HG02981 (cell line): ENCODE measurements at regions not wholly inside any gene's neighbourhood (a gene's known extent, or its start where the extent isn't known, plus 50 kb on each side); places are given as distances from the start of the nearest gene placed in this dataset.
"Not testable (repeated sequence)": the region's sequence is repeated elsewhere in the genome, so short reads cannot be mapped to it uniquely, and the experiment has no call there.

Experiments used
- ATAC-seq: cut with Tn5 transposase; IDR thresholded peaks from one replicate; pipeline ENCODE4 v1.9.1; 2021; ENCODE audit warnings: mild to moderate bottlenecking, moderate library complexity; ENCODE audit not compliant: unreplicated experiment

DNA sequence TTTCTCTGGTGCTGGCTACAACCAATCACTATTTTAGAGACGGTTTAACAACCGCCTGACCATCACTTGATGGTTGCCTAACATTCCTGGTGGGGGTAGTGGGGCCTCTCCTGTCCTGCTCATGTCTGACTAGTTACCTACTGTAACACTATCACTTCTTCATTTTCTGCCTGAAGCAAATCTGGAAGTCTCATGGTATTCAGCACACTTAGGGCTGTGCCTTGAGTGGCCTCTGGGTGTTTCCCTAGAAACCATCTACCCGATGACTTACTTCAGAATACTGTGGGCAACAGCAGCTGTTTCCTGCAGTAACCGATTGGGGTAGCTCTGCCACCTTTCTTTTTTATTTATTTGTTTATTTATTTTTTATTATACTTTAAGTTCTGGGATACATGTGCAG is 880.1 kb upstream of the INTU start:
- ATAC-seq: no peak

DNA sequence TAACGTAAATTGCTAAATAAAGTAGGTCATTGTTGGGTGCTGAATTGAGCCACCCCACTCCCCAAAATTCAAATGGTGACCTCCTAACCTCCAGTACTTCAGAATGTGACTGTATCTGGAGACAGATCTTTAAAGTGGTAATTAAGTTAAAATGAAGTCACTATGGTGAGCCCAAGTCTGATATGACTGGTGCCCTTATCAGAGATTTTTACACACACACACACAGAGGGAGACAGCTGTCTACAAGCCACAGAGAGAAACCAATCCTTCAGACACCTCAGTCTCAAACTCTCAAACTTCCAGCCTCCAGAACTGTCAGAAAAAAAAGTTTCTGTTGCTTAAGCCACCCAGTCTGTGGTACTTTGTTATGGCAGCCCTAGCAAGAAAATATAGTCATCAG is 879.2 kb upstream of the INTU start:
- ATAC-seq: no peak

DNA sequence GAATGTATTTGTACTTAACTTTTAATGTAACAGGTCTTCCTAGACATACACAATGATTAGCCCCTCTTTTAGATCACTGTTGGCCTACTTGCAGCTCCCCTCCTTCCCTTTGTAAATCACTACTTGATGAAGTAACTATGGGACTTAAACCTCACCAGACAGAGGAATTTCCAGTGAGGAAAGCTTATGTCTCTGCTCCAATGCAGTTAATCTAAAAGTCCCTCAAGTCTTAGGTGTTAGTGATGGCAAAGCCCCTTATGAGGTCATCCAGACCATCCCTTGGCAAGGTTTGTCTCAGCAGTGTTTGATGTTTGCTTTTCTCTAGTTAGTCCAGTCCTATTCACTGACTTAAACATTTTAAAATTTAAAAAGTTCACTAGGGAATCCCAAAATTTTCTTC is 877.3 kb upstream of the INTU start:
- no peak for ATAC-seq

DNA sequence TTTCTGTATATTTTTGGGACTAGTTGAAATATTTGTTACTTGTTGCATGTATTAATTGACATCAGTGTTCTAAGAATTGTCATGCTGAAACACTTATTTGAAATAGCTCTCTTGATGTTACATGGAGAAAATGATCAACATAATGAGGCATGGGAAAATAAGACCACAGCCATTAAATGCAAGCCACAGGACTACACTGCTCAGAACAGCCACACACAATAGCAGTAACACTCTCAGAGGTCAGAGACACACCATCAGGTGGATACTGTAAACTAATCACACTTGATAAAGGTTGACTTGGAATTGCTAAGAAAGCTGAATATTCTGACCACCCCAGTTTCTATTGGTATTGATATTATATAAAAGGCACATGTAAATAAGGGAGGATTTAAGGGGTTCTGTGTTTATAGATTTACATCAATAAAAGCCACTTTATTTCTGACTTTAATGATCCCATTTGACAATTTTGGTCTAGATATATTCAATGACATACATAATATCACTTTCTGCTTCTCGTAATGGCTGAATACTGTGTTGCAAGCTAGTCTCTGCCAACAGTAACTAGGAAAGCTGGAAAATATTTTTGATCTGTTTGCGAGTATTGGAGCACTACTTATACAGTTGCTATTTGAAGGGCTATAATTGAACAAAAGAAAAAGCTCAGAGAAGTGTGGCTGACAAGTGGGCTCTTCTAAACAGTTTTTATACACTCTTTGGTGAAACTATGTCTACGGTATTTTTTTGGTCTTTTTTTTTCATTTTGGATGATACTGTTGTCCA is 876.5 kb upstream of the INTU start:
- ATAC-seq: no peak

DNA sequence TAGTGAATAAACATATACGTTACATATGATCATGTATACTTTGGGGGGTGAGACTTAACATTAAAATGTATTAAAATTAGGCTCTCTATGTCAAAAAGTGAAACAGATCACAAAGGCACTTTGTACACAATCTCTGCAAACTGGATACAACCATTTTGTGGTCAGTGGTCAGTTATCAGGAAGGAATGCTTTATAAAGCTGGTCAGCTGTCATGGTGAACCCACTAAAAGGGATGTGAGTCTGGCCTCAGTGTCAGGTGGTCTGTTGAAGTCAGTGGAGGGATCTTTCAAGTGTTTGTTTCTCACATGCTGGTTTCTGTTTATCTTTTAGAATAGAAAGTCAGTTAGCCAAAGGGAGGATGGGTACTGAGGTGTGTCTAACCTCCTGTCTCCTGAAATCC is 875.5 kb upstream of the INTU start:
- no peak for ATAC-seq

DNA sequence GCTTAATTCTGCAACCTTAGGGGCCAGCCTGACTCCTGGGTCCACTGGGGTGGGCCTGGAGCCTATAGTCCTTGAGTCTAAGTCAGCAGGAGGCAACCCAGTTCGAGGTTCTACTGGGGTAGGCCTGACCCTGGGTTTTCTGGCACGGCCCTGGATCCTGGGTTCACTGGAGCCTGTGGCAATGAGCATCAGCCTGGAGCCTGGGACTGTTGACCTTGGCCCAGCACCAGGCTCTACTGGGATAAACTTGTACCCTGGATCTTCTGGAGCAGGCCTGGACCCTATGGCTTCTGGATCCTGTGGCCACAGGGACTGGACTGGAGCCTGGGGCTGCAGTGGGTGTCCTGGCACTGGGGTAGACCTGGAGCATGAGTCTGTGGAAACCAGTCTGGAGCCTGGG is 874.3 kb upstream of the INTU start:
- ATAC-seq: no peak

DNA sequence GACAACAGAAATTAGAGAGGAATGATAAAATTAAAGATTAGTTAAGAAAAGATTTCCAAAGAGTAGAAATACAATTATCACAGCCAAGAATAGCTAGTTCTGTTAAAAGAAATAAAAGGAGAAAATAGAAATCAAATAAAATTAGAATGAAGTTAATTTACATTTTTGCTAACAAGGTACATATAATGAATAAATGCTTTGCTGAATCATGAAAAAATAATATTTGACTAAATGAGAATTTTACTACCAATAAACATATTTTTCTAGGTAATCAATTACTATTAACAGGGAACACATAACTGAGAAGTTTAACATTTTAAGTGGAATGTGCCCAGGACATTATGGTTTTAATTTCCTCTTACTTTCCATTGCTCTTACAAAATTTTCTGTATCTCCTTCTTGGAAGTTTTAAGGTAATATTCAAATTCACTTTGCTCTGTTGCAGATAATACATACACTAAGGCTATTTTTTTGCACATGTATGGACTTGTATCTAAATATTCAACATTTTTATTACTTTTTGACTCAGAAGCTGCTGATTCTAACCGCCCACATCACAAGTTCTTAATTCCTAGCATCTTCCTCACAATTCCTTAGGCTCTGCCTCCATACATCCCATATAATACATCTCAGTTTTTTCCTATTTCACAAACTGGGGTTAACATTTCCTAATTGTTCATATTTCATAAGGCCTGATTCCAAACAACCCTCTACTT is 870.7 kb upstream of the INTU start:
- no peak for ATAC-seq

DNA sequence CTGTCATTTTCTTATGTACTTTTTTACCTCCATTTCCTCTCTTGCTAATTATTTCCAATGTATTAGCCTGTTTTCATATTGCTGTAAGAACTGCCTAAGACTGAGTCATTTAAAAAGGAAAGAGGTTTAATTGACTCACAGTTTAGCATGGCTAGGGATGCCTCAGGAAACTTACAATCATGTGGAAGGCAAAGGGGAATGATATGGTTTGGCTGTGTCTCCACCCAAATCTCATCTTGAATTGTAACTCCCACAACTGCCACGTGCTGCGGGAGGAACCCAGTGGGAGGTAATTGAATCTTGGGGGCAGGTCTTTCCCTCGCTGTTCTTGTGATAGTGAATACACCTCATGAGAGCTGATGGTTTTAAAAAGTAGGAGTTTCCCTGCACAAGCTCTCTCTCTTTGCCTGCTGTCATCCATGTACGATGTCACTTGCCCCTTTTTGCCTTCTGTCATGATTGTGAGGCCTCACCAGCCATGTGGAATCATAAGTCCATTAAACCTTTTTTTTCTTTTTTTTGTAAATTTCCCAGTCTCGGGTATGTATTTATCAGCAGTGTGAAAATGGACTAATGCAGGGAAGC is 870.0 kb upstream of the INTU start:
- no peak for ATAC-seq

DNA sequence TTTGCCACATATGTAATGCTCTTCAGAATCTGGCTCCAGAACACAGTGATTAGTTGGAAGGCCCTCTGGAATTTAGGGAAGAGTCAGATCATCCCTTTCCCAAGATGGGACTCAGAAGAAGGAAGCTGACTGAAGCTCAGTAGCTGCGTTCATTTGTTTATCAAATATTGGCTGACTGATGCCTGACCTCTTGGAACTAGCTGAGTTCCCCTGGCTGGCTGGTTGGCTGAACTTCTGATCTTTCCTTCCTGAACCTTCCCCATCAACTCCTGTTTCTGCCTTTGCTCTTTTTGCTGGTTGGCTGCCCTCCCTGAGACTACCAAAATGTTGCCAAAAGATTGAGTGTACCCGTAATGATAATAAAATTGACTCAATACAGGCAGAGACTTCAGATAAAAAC is 866.5 kb upstream of the INTU start:
- no peak for ATAC-seq

DNA sequence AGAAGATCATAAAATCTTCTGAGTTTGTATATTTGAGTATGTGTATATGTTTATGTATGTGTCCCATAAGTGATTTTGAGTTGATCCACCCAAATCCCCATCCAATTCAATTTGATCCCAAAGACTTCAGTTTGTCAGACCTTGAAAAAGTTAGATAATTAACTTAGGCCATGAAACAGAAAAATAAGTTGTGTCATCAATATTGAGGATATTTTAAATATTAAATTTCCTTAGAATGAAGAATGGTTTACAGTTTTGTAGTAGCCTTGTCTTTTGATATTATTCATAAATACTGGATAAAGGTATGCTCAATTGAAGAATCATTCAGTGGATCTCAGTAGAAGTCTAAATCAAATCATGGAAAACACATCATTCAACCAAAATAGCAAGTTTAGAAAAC is 864.4 kb upstream of the INTU start:
- ATAC-seq: no peak

DNA sequence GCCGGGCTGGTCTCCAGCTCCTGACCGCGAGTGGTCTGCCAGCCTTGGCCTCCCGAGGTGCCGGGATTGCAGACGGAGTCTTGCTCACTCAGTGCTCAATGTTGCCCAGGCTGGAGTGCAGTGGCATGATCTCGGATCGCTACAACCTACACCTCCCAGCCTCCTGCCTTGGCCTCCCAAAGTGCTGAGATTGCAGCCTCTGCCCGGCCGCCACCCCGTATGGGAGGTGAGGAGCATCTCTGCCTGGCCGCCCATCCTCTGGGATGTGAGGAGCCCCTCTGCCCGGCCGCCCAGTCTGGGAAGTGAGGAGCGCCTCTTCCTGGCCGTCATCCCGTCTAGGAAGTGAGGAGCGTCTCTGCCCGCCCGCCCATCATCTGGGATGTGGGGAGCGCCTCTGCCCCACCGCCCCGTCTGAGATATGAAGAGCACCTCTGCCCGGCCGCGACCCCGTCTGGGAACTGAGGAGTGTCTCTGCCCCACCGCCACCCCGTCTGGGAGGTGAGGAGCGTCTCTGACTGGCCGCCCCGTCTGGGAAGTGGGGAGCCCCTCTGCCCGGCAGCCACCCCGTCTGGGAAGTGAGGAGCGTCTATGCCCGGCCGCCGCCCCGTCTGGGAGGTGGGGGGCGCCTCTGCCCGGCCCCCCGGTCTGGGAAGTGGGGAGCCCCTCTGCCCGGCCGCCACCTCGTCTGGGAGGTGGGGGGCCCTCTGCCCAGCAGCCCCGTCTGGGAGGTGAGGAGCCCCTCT is 861.8 kb upstream of the INTU start:
- ATAC-seq: not testable (repeated sequence)

DNA sequence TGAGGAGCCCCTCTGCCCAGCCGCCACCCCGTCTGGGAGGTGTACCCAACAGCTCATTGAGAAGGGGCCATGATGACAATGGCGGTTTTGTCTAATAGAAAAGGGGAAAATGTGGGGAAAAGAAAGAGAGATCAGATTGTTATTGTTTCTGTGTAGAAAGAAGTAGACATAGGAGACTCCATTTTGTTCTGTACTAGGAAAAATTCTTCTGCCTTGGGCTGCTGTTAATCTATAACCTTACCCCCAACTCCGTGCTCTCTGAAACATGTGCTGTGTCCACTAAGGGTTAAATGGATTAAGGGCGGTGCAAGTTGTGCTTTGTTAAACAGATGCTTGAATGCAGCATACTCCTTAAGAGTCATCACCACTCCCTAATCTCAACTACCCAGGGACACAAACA is 861.1 kb upstream of the INTU start:
- ATAC-seq: not testable (repeated sequence)

DNA sequence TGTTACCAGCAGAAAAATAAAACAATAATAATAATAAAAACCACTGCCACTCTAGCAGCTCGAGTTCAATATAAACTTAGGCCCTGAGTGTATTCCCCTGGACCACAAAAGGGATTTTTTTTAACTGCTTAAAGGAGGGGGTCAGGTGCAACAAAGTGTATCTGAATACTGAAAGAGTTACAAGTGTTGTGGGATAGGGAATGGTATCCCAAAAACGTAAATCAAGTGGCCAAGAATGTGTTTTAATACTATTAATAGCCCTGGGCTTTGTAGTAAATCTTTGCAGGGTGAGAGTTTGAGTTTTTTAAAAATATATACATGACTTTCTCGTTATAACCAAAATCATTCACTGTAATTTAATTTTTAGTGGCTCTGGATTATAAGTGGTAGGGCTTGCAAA is 860.1 kb upstream of the INTU start:
- ATAC-seq: no peak

DNA sequence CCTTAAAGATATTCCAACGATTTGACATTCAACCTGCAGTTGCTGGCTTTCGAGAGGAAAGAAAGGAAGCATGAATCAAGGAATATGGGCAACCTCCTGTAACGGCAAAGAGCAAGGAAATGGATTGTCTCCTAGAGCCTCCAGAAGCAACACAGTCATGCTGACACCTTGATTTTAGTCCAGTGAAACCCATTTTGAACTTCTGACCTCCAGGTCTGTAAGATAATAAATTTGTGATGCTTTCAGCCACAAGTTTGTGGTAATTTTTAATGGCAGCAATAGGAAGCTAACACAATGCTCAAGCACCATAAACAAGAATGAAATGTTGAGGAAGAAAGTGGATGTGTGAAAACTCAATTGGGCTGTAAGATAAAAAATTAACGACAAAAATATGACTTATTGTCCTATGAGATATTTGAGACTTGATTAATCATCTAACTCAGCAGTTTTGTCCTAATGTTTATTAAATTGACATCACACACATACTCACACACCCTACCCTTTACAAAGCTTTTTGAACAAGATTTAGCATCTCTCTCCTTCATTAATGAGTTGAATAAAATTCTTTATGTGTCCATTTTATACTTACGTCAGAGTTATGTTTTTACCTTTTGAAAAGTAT is 857.2 kb upstream of the INTU start:
- ATAC-seq: no peak

DNA sequence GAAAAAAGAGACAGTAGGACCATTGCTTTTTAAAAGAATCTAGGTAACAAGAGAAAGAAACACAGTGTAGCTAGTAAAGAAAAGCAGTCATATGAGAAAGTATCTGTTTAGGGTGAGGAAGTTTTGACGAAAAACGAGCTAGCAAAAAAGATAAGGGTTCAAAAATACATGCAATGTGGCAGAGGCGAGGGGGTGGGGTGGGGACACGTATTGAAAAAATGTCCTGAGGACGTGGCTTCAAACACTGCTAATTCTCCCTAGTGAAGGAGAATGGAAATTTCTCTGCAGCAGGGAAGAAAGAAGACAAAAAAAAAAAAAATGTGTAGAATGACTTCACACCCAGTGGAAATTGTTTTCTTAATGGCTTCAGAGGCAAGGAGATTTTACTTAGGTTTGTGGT is 856.4 kb upstream of the INTU start:
- no peak for ATAC-seq

DNA sequence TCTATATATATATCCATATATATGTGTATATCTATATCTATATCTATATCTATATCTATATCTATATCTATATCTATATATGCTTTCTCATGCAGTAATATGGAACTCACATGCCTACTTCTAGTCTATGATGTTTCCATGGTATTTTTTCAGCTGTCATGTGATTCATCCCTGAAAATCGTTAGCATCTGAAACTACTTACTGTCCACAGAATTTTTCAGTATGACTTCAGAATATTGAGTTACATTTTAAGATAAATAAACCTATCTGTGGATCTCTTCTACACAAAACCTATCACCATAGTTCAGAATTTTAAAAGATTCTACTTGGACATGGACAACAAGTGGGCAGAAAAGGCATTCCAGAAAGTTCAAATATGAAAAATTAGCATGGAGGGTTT is 855.1 kb upstream of the INTU start:
- ATAC-seq: no peak

DNA sequence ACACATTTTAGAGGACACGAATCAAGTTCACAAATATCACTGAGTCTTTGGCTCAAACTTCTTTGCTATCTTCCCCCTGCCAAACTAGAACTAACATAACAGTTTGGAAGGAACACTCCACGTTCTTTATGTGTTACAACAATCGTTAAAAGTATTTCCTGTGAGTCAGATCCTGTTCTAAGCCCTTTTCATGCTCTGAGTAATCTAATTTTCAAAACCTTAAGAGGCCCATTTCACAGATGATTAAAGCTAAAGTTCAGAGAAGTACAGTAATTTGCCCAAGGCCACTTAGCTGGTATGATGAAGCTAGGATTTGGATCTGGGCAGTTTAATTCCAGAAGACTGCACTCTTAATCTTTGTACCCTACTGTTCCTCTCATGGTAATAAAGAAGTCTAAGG is 854.4 kb upstream of the INTU start:
- no peak for ATAC-seq

DNA sequence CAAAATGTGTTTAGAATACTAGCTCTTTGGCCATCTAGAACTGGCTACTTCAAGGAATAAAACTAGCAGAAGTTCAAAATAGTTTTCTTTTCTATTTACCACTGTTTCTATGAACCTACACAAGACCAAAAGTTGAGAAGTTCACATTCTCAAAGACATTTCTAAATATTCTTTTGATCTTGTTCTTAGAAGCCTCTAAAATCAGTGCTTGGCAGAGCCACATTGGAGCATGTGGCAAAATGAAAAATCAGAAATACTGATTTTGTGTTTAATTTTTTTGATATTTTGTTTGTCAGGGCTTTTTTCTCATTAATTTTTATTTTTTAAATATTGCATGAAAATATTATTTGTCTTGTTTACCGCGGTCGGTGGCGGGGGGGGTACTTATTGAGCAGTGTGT is 853.8 kb upstream of the INTU start:
- ATAC-seq: no peak

DNA sequence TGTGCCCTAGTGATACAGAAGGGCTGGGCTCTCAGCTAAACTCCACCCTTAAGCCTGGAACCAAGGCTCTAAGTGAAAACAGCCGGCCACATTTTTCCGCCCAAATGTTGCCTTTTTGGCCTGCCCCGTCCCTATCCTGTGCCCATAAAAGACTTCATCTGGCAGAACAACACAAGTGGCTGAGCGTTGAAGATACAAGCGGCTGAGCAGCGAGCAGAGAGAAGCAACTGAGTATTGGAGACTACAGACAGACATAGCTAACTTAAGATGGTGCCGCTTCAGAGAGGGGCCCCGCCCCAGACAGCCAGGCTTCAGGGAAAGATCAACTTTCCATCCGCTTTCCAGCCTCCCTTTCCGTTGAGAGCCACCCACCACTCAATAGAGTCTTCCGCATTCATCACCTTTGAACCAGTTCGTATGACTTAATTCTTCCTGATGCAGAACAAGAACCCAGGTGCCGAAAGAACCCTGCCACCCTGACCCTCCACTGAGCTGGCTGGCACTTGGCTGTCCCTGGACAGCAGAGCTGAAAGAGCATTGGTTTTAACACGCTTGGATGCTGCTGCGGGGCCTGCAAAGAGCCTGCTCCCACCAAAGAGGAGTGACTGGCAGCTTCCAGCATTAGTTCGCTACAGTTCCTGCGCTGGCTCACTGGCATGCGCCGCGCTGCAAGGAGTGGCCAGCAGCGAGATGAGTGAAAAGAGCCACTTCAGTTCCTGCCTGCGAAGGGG is 853.2 kb upstream of the INTU start:
- no peak for ATAC-seq

DNA sequence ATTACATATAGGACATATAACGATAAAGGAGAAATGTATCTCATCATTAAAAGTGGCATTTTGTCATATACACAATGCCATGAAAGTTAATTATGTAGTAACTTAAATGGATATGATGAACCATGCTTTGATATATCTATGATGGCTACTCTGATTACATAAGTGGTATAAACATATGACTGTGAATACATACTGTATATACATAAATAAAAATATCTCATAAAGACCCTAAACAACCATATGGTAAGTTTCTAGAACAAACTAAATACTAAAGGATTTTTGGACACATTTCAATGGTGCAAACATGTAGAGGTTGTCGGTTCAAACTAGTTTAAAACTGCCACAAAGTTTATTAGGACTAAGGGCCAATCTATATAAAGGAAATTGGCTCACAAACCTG is 849.6 kb upstream of the INTU start:
- ATAC-seq: no peak
